Ovary (tissue), 7 donors: ENCODE measurements at regions not wholly inside any gene's neighbourhood (a gene's known extent, or its start where the extent isn't known, plus 50 kb on each side); places are given as distances from the start of the nearest gene placed in this dataset.
A peak's percentile ranks its signal among the peaks of the same experiment; 100 is the strongest.

Experiments
- DNase-seq, 5 donors: peaks; one replicate each; pipeline ENCODE4 v3.0.0-alpha.2; 2019 to 2020
- H3K27ac ChIP-seq, 2 donors: fragments of 200-600 bp; one replicate each; pipeline versions ENCODE4 v1.5.1 to v1.8.0; 2019 to 2022
- H3K27me3 ChIP-seq: fragments of 200-600 bp; one replicate; pipeline ENCODE4 v1.8.0; 2022
- H3K36me3 ChIP-seq: fragments of 200-600 bp; sonication (generic); one replicate; pipeline ENCODE4 v1.5.1; 2019
- H3K4me1 ChIP-seq: one replicate; pipeline ENCODE4 v1.8.1; 2013; ENCODE audit warnings: mild to moderate bottlenecking, moderate library complexity; ENCODE audit not compliant: insufficient read depth
- H3K4me3 ChIP-seq: fragments of 200-600 bp; sonication (generic); one replicate; pipeline ENCODE4 v1.5.1; 2017
- H3K9me3 ChIP-seq, 2 donors: fragments of 200-600 bp in 1 of 2; sonication (generic) in 1 of 2; one replicate each; pipeline versions ENCODE4 v1.5.1 to v1.8.1; 2013 to 2019; ENCODE audit warnings: mild to moderate bottlenecking in 1 of 2, moderate library complexity in 1 of 2
- EP300 ChIP-seq: sonication (generic); formaldehyde crosslinking; IDR thresholded peaks from one replicate; pipeline ENCODE4 v1.6.1; 2017; ENCODE audit warnings: antibody characterized with exemption
- POLR2A ChIP-seq: fragments of 450-650 bp; IDR thresholded peaks from one replicate; pipeline ENCODE4 v1.6.1; 2017; ENCODE audit warnings: antibody characterized with exemption, mild to moderate bottlenecking, moderate library complexity
- WGBS, 3 donors: extraction: QIAGEN DNeasy Blood & Tissue Kit in 1 of 3; methylation state at CpG; one replicate each; pipeline versions ENCODE4 v1.1.5 to v1.1.7; 2013 to 2017; 5-methylcytosine and 5-hydroxymethylcytosine counted together
- intact Hi-C, 4 donors: fragments of 100-400 bp; cut with DNase I; formaldehyde crosslinking; loops; one replicate each; pipeline versions ENCODE4 v1.11.0 to v1.15.1; 2022 to 2023
- TF ChIP-seq, protein P1 (sequence below), 3 donors: fragments of 450-650 bp in 2 of 3; fragments of 200-600 bp in 1 of 3; IDR thresholded peaks; one replicate each; pipeline versions ENCODE4 v1.5.1 to v1.8.0; 2016 to 2022; ENCODE audit warnings: antibody characterized with exemption in 3 of 3, mild to moderate bottlenecking in 1 of 3
- donor health status: DM: no; HTN: no; CAD: no; lungs with moderate emphysema.
- donor health status: DM: no; HTN: no; CAD: no.
- donor health status: Bipolar disorder and iron deficiency.
- donor health status: DM: no; HTN: no; CAD: no.
- donor health status: DM: yes; HTN: yes; CAD: no.

DNA sequence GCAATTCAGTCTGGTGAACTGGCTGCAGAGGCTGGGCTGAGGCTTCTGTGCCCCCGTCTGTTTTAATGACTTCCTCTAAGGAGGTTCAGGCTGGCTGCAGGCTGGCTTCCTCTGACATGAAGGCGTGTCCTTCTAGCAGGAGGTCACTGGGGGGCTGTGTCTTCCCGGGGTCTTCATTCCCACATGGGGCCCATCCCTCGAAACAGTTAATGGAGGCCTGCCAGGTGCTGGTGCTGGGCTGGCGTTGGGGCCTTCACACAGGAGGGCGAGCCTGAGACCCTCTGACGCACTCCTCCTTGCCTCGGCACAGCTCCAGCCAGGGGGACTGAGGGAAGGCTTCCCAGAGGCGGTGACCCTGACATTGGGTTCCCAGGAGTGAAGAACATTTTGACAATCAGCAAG is 57.7 kb upstream of the DLK1 start:
- Histone ChIP-seq H3K36me3 (no peaks in the 10 kb centered on the region), H3K4me3 (no peak overlapping the region), H3K27ac (peak overlapping the region in 1 of 2 donors; percentile 19), H3K27me3 (no peaks in the 10 kb centered on the region), H3K9me3 (no peaks in the 10 kb centered on the region), H3K4me1 (peaks cover 18% of the 10 kb centered on the region)
- WGBS, 3 donors = 55 to 62% (median 62%) methylated on average over 9 of the region's 9 CpGs
- intact Hi-C loops = loop anchor here (5.0 to 10.0 kb wide), 5 partner anchors 38 to 886 kb away; partner anchors contain the start of gene MEG3 (in 1 of the 4)
- peak in 1 of 5 donors; percentile 62 for DNase-seq
- TF ChIP-seq POLR2A = no peak

DNA sequence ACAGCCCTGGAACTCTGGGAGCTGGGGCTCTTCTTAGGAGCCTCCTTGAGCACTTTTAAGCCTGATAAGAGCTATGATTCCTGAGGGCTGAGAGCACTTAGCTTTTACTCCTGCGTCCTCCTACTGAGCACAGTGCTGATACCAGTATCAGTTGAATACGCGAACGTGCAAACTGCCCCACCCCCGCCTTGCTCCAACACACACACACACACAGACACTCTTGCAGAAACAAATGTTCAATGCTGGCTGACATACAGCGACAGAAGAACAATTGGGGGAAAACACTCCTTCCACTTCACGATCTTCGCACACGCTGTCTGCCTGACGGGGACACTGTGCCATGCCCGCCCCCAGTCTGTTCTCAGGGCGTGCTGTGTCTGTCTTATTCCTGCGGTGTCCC is 57.2 kb upstream of the DLK1 start:
- Histone ChIP-seq H3K9me3 (no peaks in the 10 kb centered on the region), H3K36me3 (no peaks in the 10 kb centered on the region), H3K4me3 (no peak overlapping the region), H3K27ac (peak overlapping the region in 1 of 2 donors; percentile 19), H3K27me3 (no peaks in the 10 kb centered on the region), H3K4me1 (peaks cover 15% of the 10 kb centered on the region)
- intact Hi-C loops = loop anchor here (5.0 to 10.0 kb wide), 5 partner anchors 38 to 885 kb away; partner anchors contain the start of gene MEG3 (in 1 of the 4)
- DNase-seq = peak in 1 of 5 donors; percentile 67
- TF ChIP-seq, protein P1, sequence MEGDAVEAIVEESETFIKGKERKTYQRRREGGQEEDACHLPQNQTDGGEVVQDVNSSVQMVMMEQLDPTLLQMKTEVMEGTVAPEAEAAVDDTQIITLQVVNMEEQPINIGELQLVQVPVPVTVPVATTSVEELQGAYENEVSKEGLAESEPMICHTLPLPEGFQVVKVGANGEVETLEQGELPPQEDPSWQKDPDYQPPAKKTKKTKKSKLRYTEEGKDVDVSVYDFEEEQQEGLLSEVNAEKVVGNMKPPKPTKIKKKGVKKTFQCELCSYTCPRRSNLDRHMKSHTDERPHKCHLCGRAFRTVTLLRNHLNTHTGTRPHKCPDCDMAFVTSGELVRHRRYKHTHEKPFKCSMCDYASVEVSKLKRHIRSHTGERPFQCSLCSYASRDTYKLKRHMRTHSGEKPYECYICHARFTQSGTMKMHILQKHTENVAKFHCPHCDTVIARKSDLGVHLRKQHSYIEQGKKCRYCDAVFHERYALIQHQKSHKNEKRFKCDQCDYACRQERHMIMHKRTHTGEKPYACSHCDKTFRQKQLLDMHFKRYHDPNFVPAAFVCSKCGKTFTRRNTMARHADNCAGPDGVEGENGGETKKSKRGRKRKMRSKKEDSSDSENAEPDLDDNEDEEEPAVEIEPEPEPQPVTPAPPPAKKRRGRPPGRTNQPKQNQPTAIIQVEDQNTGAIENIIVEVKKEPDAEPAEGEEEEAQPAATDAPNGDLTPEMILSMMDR (IDR thresholded peaks at IDR 0.05) = no peak
- TF ChIP-seq EP300 (no peak), POLR2A (no peak)
- WGBS, 3 donors = 20 to 40% (median 33%) methylated on average over 13 of the region's 13 CpGs

DNA sequence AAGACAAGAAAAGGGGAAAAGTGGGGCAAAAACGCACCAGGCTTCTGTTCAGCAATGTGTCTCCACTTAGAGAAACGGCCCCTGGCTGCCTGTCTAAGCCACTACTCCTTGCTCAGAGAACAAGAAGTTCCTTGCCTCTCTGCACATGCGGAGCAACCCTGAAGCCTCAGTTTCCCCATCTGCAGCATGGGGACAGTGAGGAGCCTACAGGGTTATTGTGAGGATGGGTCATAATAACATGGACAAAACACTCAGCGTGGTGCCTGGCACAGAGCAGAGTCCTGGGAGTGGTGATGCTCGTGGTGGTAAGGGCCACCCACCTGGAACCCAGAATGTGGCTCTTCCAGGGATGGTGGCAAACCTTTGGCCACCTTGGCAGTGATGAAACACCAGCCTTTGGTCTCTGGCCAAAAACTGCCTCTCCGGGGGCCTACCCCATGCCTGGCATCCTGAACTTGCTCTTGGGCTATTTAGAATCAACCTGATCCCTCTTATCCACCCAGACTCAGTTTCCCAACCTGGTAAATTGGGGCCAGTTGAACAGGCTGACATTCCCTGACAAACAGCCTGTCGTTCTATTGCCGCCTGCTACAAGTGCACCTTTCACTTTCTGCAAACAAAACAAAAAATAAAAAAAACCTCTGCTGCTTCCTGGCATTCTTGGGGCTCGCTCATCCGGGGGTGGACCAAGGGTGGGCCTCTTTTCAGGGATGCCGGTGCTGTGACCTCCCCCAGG is 56.5 kb upstream of the DLK1 start:
- Histone ChIP-seq H3K27me3 (no peaks in the 10 kb centered on the region), H3K27ac (peak overlapping the region in 1 of 2 donors; percentile 52), H3K4me1 (peaks cover 15% of the 10 kb centered on the region), H3K36me3 (no peaks in the 10 kb centered on the region), H3K9me3 (no peaks in the 10 kb centered on the region), H3K4me3 (no peak overlapping the region)
- intact Hi-C loops = no loop called here
- TF ChIP-seq POLR2A (no peak), EP300 (no peak)
- TF ChIP-seq, protein P1 (IDR thresholded peaks at IDR 0.05) = no peak
- 42 to 51% (median 46%) methylated on average over 11 of the region's 11 CpGs for WGBS, 3 donors
- peak in 1 of 5 donors; percentile 48 for DNase-seq

DNA sequence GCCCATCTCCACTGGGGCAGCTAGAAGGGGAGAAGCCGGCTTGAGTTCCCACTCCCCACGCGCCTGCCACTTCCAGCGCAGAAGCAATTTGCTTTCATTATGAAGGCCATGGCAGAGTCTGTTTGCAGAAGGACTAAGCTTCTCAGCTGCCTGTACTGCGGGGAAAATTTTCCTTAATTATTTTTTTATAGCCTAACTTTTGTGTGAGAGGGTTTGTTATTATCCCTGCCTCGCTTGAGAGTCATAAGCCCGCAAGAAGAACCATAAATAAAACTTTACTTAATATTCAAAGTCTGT is 56.0 kb upstream of the DLK1 start:
- peaks cover 12% of the 10 kb centered on the region for H3K4me1 ChIP-seq
- peak in 1 of 5 donors; percentile 28 for DNase-seq
- H3K36me3 ChIP-seq = no peaks in the 10 kb centered on the region
- H3K9me3 ChIP-seq = no peaks in the 10 kb centered on the region
- WGBS, 3 donors = 26 to 35% (median 29%) methylated on average over 7 of the region's 7 CpGs
- no peak overlapping the region for H3K4me3 ChIP-seq
- no peaks in the 10 kb centered on the region for H3K27me3 ChIP-seq
- intact Hi-C loops = no loop called here
- TF ChIP-seq EP300 (no peak), POLR2A (no peak)
- TF ChIP-seq, protein P1 (IDR thresholded peaks at IDR 0.05) = no peak
- H3K27ac ChIP-seq = peak overlapping the region in 1 of 2 donors; percentile 52

DNA sequence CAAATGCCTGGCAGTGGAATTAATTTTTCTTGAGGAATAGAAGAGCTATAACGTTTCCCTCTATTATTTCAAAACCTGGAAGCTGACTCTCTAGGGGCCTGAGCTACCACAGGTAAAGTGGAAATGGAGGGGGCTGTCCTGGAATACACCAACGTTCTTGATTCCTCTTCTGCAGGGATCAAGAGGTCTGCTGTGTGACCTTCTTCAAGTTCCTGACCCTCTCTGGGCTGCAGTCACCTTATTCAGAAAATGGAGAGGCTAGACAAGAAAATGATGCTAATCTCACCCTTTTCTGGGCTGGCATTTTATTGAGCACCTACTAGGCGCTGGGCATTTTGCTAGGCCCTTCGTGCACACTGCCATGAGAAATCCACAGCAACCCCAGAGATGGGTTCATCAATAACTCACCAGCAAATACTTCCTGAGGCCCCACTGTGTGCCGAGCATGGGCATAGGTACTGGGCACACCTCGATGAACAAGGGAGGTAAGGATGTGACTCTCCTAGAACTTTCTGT is 55.2 kb upstream of the DLK1 start:
- TF ChIP-seq, protein P1 (IDR thresholded peaks at IDR 0.05) = no peak
- TF ChIP-seq POLR2A (no peak), EP300 (no peak)
- Histone ChIP-seq H3K27ac (no peak overlapping the region), H3K9me3 (no peaks in the 10 kb centered on the region), H3K4me1 (peaks cover 12% of the 10 kb centered on the region), H3K4me3 (no peak overlapping the region), H3K36me3 (no peaks in the 10 kb centered on the region), H3K27me3 (no peaks in the 10 kb centered on the region)
- peak in 1 of 5 donors; percentile 16 for DNase-seq
- intact Hi-C loops = no loop called here
- 79 to 85% (median 80%) methylated on average over 6 of the region's 6 CpGs for WGBS, 3 donors
